ENCODE measurements at regions not wholly inside any gene's neighbourhood (a gene's known extent, or its start where the extent isn't known, plus 50 kb on each side); places are given as distances from the start of the nearest gene placed in this dataset.
"Not testable (repeated sequence)": the region's sequence is repeated elsewhere in the genome, so short reads cannot be mapped to it uniquely, and the experiment has no call there.

- no peak overlapping the region for H3K4me3 ChIP-seq (ENCODE audit: insufficient read depth, low read depth, low read length)
- H3K27ac ChIP-seq (ENCODE audit: insufficient read depth, low read depth, low read length, poor library complexity, severe bottlenecking) = no peak overlapping the region
- H3K9me3 ChIP-seq (ENCODE audit: control insufficient read depth, low read length) = no peaks in the 10 kb centered on the region
- no peaks in the 10 kb centered on the region for H3K4me1 ChIP-seq (ENCODE audit: control insufficient read depth, insufficient read depth, low read length)
- H3K36me3 ChIP-seq (ENCODE audit: control insufficient read depth, insufficient read depth, low read length) = no peaks in the 10 kb centered on the region
- H3K27me3 ChIP-seq (ENCODE audit: control insufficient read depth, insufficient read depth, low read length, poor library complexity, severe bottlenecking) = no peaks in the 10 kb centered on the region
Measured at GRCh38 chr4:134867027-134867426, 665.4 kb upstream of the PABPC4L start.

- no peaks in the 10 kb centered on the region for H3K36me3 ChIP-seq (ENCODE audit: control insufficient read depth, insufficient read depth, low read length)
- H3K9me3 ChIP-seq (ENCODE audit: control insufficient read depth, low read length) = no peaks in the 10 kb centered on the region
- H3K4me1 ChIP-seq (ENCODE audit: control insufficient read depth, insufficient read depth, low read length) = no peaks in the 10 kb centered on the region
- no peak overlapping the region for H3K27ac ChIP-seq (ENCODE audit: insufficient read depth, low read depth, low read length, poor library complexity, severe bottlenecking)
- 100% methylated on average over 1 of the region's 1 CpG for WGBS, 2 experiments
- no peak overlapping the region for H3K4me3 ChIP-seq (ENCODE audit: insufficient read depth, low read depth, low read length)
- H3K27me3 ChIP-seq (ENCODE audit: control insufficient read depth, insufficient read depth, low read length, poor library complexity, severe bottlenecking) = no peaks in the 10 kb centered on the region
Measured at GRCh38 chr4:134865675-134866074, 664.1 kb upstream of the PABPC4L start.

DNA sequence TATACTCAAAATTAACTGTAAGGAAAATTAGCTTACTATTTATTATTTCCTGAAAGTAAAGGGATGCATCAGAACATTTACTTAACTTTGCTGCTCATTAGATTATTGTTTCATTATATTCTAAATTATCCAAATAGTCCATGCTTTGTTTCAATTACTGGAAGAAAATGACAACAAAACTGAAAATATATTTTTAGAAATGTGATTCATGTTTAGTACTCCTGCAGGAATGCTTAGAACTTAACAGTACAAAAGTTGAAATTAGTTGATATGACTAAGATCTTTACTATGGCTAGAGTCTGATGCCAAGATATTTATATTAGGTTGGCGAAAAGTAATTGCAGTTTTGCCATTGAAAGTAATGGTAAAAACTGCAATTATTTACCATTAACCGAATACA lies 660.5 kb upstream of the PABPC4L start:
- no peaks in the 10 kb centered on the region for H3K4me1 ChIP-seq (ENCODE audit: control insufficient read depth, insufficient read depth, low read length)
- no peak overlapping the region for H3K27ac ChIP-seq (ENCODE audit: insufficient read depth, low read depth, low read length, poor library complexity, severe bottlenecking)
- 100% methylated on average over 1 to 2 of the region's 2 CpGs for WGBS, 2 experiments
- H3K36me3 ChIP-seq (ENCODE audit: control insufficient read depth, insufficient read depth, low read length) = no peaks in the 10 kb centered on the region
- no peak overlapping the region for H3K4me3 ChIP-seq (ENCODE audit: insufficient read depth, low read depth, low read length)
- no peaks in the 10 kb centered on the region for H3K9me3 ChIP-seq (ENCODE audit: control insufficient read depth, low read length)
- H3K27me3 ChIP-seq (ENCODE audit: control insufficient read depth, insufficient read depth, low read length, poor library complexity, severe bottlenecking) = no peaks in the 10 kb centered on the region

GRCh38 chr4:134848681-134849080 lies 647.1 kb upstream of the PABPC4L start:
- H3K36me3 ChIP-seq (ENCODE audit: control insufficient read depth, insufficient read depth, low read length) = no peaks in the 10 kb centered on the region
- no peak overlapping the region for H3K27ac ChIP-seq (ENCODE audit: insufficient read depth, low read depth, low read length, poor library complexity, severe bottlenecking)
- H3K27me3 ChIP-seq (ENCODE audit: control insufficient read depth, insufficient read depth, low read length, poor library complexity, severe bottlenecking) = no peaks in the 10 kb centered on the region
- H3K4me3 ChIP-seq (ENCODE audit: insufficient read depth, low read depth, low read length) = no peak overlapping the region
- no peaks in the 10 kb centered on the region for H3K9me3 ChIP-seq (ENCODE audit: control insufficient read depth, low read length)
- 88 to 100% methylated on average over 1 to 2 of the region's 2 CpGs for WGBS, 2 experiments
- no peaks in the 10 kb centered on the region for H3K4me1 ChIP-seq (ENCODE audit: control insufficient read depth, insufficient read depth, low read length)

DNA sequence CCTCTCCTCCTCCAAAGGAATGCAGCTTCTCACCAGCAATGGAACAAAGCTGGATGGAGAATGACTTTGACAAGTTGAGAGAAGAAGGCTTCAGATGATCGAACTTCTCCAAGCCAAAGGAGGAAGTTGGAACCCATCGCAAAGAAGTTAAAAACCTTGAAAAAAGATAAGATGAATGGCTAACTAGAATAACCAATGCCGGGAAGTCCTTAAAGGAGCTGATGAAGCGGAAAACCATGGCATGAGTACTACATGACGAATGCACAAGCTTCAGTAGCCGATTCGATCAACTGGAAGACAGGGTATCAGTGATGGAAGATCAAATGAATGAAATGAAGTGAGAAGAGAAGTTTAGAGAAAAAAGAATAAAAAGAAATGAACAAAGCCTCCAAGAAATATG lies 629.2 kb upstream of the PABPC4L start:
- not testable (repeated sequence) for H3K4me1 ChIP-seq (ENCODE audit: control insufficient read depth, insufficient read depth, low read length); H3K9me3 ChIP-seq (ENCODE audit: control insufficient read depth, low read length); H3K4me3 ChIP-seq (ENCODE audit: insufficient read depth, low read depth, low read length); H3K36me3 ChIP-seq (ENCODE audit: control insufficient read depth, insufficient read depth, low read length); H3K27me3 ChIP-seq (ENCODE audit: control insufficient read depth, insufficient read depth, low read length, poor library complexity, severe bottlenecking); H3K27ac ChIP-seq (ENCODE audit: insufficient read depth, low read depth, low read length, poor library complexity, severe bottlenecking)
- WGBS, 2 experiments = 95% methylated on average over 7 of the region's 7 CpGs

DNA sequence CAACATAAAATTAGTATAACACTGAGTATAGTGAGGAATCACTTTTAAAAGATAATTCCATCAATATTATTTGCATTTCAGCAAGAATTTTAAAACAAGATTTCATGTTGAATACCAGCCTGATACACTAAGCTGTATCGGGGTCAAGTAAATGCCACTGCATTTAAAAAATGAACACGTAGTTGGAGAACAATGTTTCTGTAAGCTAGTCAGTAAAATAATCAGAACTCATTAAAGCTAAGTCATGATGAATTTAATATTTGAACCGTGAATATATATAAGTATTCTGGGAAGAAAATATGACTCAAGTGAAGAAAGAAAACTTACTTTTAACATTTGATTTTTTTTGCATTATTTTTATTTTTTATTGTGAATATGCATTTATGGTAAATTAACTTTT lies 611.0 kb upstream of the PABPC4L start:
- WGBS, 2 experiments = 95 to 96% methylated on average over 2 of the region's 3 CpGs
- Histone ChIP-seq H3K4me1 (ENCODE audit: control insufficient read depth, insufficient read depth, low read length) (no peaks in the 10 kb centered on the region), H3K27me3 (ENCODE audit: control insufficient read depth, insufficient read depth, low read length, poor library complexity, severe bottlenecking) (no peaks in the 10 kb centered on the region), H3K4me3 (ENCODE audit: insufficient read depth, low read depth, low read length) (no peak overlapping the region), H3K9me3 (ENCODE audit: control insufficient read depth, low read length) (no peaks in the 10 kb centered on the region), H3K36me3 (ENCODE audit: control insufficient read depth, insufficient read depth, low read length) (no peaks in the 10 kb centered on the region), H3K27ac (ENCODE audit: insufficient read depth, low read depth, low read length, poor library complexity, severe bottlenecking) (no peak overlapping the region)

DNA sequence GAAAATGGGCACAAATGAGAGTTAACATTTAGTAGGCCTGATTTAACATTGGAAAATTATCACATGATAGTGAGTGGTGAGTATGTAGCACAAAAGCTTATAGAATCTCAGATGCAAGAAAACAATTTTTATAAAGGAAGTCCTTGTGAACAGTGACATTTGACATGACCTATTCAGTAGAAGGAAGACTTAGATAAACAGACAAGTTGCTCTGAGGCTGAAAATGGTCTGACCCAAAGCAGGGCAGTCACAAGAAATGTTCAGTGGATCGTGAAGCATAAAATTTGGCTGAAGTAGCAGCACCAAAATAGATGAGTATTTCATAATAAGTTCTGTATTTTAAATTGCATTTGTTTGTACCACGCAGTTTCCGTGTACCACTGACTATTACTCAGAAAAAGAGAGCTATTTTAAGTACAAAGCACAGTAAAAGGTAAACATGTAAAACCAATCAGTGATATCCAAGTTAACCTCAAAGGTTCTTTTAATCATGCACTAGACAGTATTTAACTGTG lies 605.7 kb upstream of the PABPC4L start:
- Histone ChIP-seq H3K27ac (ENCODE audit: insufficient read depth, low read depth, low read length, poor library complexity, severe bottlenecking) (no peak overlapping the region), H3K36me3 (ENCODE audit: control insufficient read depth, insufficient read depth, low read length) (no peaks in the 10 kb centered on the region), H3K27me3 (ENCODE audit: control insufficient read depth, insufficient read depth, low read length, poor library complexity, severe bottlenecking) (no peaks in the 10 kb centered on the region), H3K4me1 (ENCODE audit: control insufficient read depth, insufficient read depth, low read length) (no peaks in the 10 kb centered on the region), H3K4me3 (ENCODE audit: insufficient read depth, low read depth, low read length) (no peak overlapping the region), H3K9me3 (ENCODE audit: control insufficient read depth, low read length) (no peaks in the 10 kb centered on the region)
- WGBS, 2 experiments = 92 to 95% methylated on average over 3 of the region's 3 CpGs

DNA sequence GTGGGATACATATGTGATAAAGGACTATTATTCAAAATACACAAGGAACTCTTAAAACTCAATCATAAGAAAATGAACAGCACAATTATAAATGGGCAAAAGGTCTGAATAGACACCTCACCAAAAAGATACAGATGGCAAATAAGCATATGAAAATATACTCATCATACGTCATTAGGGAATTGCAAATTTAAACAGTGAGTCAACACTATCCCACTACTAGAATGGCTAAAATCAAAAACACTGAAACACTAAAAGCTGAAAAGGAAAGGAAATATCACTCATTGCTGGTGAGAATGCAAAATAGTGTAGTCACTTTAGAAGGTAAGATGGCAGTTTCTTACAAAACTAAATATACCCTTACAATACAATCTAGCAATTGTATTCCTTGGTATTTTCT lies 597.0 kb upstream of the PABPC4L start:
- no peak overlapping the region for H3K27ac ChIP-seq (ENCODE audit: insufficient read depth, low read depth, low read length, poor library complexity, severe bottlenecking)
- H3K4me1 ChIP-seq (ENCODE audit: control insufficient read depth, insufficient read depth, low read length) = no peaks in the 10 kb centered on the region
- WGBS, 2 experiments = 76 to 100% methylated on average over 1 of the region's 1 CpG
- no peak overlapping the region for H3K4me3 ChIP-seq (ENCODE audit: insufficient read depth, low read depth, low read length)
- no peaks in the 10 kb centered on the region for H3K9me3 ChIP-seq (ENCODE audit: control insufficient read depth, low read length)
- no peaks in the 10 kb centered on the region for H3K27me3 ChIP-seq (ENCODE audit: control insufficient read depth, insufficient read depth, low read length, poor library complexity, severe bottlenecking)
- H3K36me3 ChIP-seq (ENCODE audit: control insufficient read depth, insufficient read depth, low read length) = no peaks in the 10 kb centered on the region

DNA sequence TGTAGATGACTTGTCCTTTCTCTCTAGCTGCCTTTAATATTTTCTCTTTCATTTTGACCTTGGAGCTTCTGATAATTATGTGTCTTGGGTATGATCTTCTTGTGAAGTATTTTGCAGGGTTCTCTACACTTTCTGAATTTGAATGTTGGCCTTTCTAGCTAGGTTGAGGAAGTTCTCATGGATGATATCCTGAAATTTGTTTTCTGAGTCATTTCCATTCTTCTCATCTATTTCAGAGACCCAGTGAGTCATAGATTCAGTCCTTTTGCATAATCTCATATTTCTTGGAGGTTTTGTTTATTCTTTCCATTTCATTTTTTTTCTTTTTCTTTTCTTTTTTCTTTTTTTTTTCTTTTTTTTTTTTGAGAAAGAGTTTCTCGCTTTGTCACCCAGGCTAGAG lies 585.7 kb upstream of the PABPC4L start:
- Histone ChIP-seq H3K27ac (ENCODE audit: insufficient read depth, low read depth, low read length, poor library complexity, severe bottlenecking) (no peak overlapping the region), H3K27me3 (ENCODE audit: control insufficient read depth, insufficient read depth, low read length, poor library complexity, severe bottlenecking) (no peaks in the 10 kb centered on the region), H3K4me3 (ENCODE audit: insufficient read depth, low read depth, low read length) (no peak overlapping the region), H3K9me3 (ENCODE audit: control insufficient read depth, low read length) (no peaks in the 10 kb centered on the region), H3K4me1 (ENCODE audit: control insufficient read depth, insufficient read depth, low read length) (no peaks in the 10 kb centered on the region), H3K36me3 (ENCODE audit: control insufficient read depth, insufficient read depth, low read length) (no peaks in the 10 kb centered on the region)
- WGBS, 2 experiments = 82 to 100% methylated on average over 1 of the region's 1 CpG

DNA sequence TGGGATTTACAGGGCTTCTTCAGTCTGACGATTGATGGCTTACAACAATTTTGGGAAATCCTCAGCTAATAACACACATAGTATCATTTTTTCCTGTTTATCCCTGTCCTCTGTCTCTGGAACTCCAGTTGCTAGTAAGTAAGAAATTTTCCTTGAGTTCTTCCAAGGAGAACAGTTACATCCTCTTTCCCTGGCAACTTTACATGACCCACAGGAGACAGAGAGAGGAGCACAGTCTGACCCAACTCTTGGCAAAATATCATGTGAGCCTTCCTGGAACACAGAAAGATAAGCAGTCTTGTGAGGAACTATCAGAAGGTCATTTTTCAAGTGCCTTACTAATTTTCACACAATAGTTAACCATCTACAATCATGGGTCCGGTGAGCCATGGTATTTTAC lies 578.7 kb upstream of the PABPC4L start:
- Histone ChIP-seq H3K27ac (ENCODE audit: insufficient read depth, low read depth, low read length, poor library complexity, severe bottlenecking) (no peak overlapping the region), H3K4me3 (ENCODE audit: insufficient read depth, low read depth, low read length) (no peak overlapping the region), H3K9me3 (ENCODE audit: control insufficient read depth, low read length) (no peaks in the 10 kb centered on the region), H3K36me3 (ENCODE audit: control insufficient read depth, insufficient read depth, low read length) (no peaks in the 10 kb centered on the region), H3K27me3 (ENCODE audit: control insufficient read depth, insufficient read depth, low read length, poor library complexity, severe bottlenecking) (no peaks in the 10 kb centered on the region), H3K4me1 (ENCODE audit: control insufficient read depth, insufficient read depth, low read length) (no peaks in the 10 kb centered on the region)
- 88% methylated on average over 2 of the region's 2 CpGs; no CpG with 5 or more reads in 1 of the 2 experiments for WGBS, 2 experiments

DNA sequence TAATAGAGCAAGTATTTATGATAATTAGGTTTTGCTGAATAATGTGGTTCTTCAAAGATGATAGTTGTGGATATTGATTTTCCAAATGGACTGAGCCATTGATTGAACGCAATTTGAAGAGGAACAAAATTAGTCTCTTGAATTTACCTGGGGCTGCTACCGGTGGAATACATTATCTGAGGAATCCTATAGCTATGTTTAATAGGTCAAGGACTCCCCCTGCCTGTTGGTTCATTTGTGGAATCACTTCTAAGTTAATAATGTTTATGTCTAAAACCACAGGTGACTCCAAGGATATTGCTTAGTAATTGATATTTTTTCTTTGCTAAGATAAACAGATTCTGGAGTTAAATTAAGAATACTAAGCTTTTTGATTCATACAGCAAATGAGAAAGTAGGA lies 576.0 kb upstream of the PABPC4L start:
- WGBS, 2 experiments = 40 to 50% methylated on average over 2 of the region's 2 CpGs
- H3K4me1 ChIP-seq (ENCODE audit: control insufficient read depth, insufficient read depth, low read length) = no peaks in the 10 kb centered on the region
- H3K27me3 ChIP-seq (ENCODE audit: control insufficient read depth, insufficient read depth, low read length, poor library complexity, severe bottlenecking) = no peaks in the 10 kb centered on the region
- H3K36me3 ChIP-seq (ENCODE audit: control insufficient read depth, insufficient read depth, low read length) = no peaks in the 10 kb centered on the region
- no peaks in the 10 kb centered on the region for H3K9me3 ChIP-seq (ENCODE audit: control insufficient read depth, low read length)
- no peak overlapping the region for H3K4me3 ChIP-seq (ENCODE audit: insufficient read depth, low read depth, low read length)
- no peak overlapping the region for H3K27ac ChIP-seq (ENCODE audit: insufficient read depth, low read depth, low read length, poor library complexity, severe bottlenecking)

Measured in ectodermal cell (in vitro differentiated cells).